SHP77 (cell line): ENCODE measurements at regions not wholly inside any gene's neighbourhood (a gene's known extent, or its start where the extent isn't known, plus 50 kb on each side); places are given as distances from the start of the nearest gene placed in this dataset.
"Not testable (repeated sequence)": the region's sequence is repeated elsewhere in the genome, so short reads cannot be mapped to it uniquely, and the experiment has no call there.

ENCODE experiments used
- DNase-seq, 2 experiments: peaks; one replicate each; lab custom pipeline; 2025; lab: John Stamatoyannopoulos, UW

- no peak for DNase-seq
Measured at GRCh38 chr9:589723-590122, 251.8 kb upstream of the DMRT1 start.

- DNase-seq, result no peak
Measured at GRCh38 chr9:591292-591691, 250.2 kb upstream of the DMRT1 start.

DNA sequence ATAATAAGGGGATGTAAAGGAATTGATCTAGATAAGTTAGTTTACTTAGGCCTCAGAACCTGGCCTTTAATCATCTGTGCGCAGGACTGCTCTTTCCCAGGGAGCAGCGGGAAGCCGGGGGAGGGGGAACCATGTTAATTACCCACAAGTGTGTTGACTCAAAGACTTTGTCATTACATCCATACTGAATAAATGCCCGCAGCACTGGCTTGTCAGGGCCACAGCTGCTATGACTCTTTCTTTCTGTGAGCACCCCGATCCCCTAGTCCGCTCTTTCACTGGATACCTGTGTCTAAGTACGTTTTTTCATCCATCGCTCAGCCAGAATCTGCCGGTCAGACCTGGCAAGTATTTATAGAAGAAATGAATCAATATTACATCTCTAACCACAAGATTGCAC, 249.3 kb upstream of the DMRT1 start:
- DNase-seq, result no peak

DNA sequence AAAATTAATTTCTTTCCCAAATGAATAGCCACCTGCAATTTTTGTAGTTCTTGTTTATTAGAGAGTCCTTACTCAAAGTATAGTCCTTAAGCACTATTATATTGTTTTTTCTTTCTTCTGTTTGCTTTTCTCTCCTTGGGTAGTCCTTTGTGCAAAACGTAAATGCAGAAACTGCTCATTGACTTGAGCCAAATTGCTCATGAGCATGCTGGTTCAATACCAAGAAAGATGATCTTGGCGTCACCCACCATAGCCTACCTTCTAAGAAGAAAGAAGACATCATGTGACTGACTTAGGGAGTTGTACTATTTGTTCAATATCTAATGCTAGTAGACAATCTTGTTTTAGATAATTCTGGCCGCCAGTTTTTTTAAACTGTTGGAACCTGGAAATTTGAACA, 248.8 kb upstream of the DMRT1 start:
- no peak for DNase-seq

GRCh38 chr9:593809-594208, 247.7 kb upstream of the DMRT1 start:
- no peak for DNase-seq

DNA sequence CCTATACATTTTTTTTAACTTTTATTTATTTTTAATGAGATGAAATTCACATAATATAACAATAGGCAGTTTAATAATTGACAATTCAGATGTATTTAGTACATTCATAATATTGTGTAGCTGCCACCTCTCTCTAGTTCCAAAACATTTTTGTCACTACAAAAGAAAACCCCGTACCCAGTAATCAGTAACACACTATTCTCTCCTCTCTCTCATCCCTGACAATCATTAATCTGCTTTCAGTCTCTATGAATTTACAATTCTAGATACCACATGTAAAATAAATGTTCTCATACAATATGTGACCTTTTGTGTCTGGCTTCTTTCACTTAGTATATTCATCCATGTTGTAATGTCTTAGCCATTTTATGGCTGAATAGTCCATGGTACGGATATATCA, 244.8 kb upstream of the DMRT1 start:
- DNase-seq, result no peak

DNA sequence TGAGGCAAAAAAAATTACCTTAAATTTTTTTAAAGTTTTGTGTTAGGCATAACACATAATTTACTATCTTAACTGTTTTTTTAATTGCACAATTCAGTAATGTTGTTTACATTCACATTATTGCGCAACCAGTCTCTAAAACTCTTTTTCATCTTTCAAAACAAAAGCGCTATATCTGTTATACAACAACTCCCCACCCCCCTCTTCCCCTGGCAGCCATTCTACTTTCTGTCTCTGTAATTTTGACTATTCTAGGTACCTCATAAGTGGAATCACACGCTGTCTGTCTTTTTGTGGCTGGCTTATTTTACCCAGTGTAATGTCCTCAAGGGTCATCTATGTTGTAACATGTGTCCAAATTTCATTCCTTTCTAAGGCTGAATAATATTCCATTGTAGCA, 241.5 kb upstream of the DMRT1 start:
- DNase-seq, result no peak

- DNase-seq, result no peak
Measured at GRCh38 chr9:602716-603115, 238.8 kb upstream of the DMRT1 start.

GRCh38 chr9:603126-603525, 238.4 kb upstream of the DMRT1 start:
- no peak for DNase-seq

GRCh38 chr9:607417-607816, 234.1 kb upstream of the DMRT1 start:
- DNase-seq, result no peak

GRCh38 chr9:613771-614347, 227.6 kb upstream of the DMRT1 start:
- DNase-seq, result peak in 1 of 2 experiments; percentile 0

GRCh38 chr9:614431-614830, 227.1 kb upstream of the DMRT1 start:
- DNase-seq, result no peak

DNA sequence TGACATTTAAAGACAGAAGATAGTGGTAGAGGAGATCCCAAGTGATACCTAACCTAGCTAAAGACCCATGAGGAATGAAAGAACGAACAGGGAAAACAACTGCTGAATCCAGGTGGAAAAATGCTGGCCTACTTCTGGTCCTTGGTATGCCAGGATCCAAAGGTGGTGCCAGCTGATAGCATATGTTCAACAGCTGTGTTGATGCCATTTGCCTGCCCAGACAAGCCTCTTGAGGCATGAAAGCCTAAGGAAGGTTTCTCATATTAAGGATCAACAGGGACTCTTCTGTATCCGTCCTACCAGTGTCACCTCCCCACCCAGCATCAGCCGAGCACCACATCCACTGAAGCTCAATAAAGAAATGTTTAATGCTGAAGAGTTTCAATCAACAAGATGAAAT, 225.7 kb upstream of the DMRT1 start:
- DNase-seq, result no peak

- no peak for DNase-seq
Measured at GRCh38 chr9:616694-617093, 224.8 kb upstream of the DMRT1 start.

DNA sequence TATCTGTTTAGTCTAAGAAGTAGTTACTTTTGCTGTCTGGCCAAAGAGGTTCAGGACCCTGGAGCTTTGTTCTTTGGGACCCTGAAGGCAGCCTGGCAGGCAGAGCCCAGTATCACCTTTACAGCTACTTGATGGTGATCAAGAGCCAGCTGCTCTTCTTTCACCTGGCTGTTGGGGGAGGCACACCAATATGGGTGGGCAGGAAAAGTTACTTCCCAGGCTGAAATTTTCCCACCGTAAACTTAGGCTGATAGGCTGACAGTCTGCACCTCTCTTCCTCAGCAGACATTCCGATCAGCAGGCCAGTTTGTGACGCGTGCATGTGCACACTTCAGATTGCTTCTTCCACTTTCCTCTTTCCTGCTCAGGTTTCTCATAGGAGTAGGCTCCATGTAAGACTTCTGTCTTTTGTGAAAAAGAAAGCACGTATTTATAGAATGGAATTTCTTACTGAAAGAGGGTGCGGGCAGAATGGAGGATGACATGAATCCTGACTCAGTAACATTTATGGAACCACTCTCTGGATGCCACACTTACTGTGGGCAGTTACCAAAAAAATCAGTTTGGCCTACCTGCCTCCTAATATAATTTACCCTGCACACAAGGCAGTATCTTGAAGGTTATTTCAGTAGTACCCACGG, 223.9 kb upstream of the DMRT1 start:
- no peak for DNase-seq

GRCh38 chr9:618478-618877, 223.0 kb upstream of the DMRT1 start:
- no peak for DNase-seq

DNA sequence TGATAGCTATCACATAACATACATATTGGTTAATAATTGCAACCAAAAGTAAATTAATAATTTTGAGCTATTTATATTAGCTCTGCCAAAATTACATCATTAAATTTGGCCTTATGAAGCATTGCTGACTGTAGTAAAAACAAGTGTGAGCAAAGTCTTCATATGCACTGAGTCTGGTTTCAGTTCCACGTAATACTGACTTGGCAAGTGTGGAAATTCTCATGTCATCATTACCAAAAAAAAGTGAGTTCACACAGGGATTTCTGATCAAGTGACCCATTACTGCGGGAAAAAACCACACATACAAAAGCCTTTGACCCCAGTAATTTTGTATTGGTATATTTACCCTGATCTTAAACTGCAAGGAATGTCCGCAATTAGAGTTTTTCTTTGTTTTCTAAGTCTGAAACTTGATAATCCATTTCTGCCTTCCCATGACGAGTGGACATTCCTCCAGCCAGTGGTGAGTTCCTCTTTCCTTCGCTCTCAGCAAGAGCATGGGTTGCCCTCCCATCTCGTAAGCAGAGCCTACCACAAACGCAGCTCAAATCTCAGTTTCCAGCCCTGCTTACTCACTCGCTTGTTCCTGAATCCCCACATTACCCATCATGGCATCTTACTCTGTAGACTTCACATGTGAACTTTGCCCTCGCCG, 220.2 kb upstream of the DMRT1 start:
- DNase-seq, result no peak

- DNase-seq, result no peak
Measured at GRCh38 chr9:624935-625500, 216.5 kb upstream of the DMRT1 start.

DNA sequence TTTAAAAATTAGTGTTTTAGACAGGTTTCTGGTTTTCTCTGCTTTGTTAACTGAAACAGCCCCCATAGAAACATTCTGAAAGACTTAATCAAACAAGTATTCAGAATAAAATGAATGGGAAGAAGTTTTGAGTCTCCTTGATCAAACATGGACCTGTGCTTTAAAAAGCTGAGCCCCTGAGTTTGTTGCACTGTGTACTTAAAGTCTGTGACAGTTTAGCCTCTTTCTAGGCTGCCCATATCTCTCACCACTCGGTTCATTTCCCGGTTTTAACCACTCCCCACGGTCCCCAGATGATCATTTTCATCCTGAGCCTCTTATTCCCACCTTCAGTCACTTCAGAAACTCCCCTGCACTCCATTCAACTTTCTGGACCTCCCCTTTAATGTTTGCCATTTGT, 215.9 kb upstream of the DMRT1 start:
- no peak for DNase-seq

- not testable (repeated sequence) for DNase-seq
Measured at GRCh38 chr9:626114-626513, 215.4 kb upstream of the DMRT1 start.

GRCh38 chr9:626596-626995, 214.9 kb upstream of the DMRT1 start:
- DNase-seq, result no peak

- DNase-seq, result no peak
Measured at GRCh38 chr9:627336-627970, 214.0 kb upstream of the DMRT1 start.

- DNase-seq, result no peak
Measured at GRCh38 chr9:629146-629545, 212.4 kb upstream of the DMRT1 start.
